ENCODE measurements at regions not wholly inside any gene's neighbourhood (a gene's known extent, or its start where the extent isn't known, plus 50 kb on each side); places are given as distances from the start of the nearest gene placed in this dataset.

GRCh38 chr2:12007282-12007681 is 260.9 kb downstream of the LPIN1 start:
- TF ChIP-seq CTCF (IDR thresholded peaks at IDR 0.05; ENCODE audit: low read depth, low read length) = no peak
- no peak for TF ChIP-seq EZH2phosphoT487 (IDR thresholded peaks at IDR 0.05; ENCODE audit: low read depth)
